AG10803 (cell line): ENCODE measurements at regions not wholly inside any gene's neighbourhood (a gene's known extent, or its start where the extent isn't known, plus 50 kb on each side); places are given as distances from the start of the nearest gene placed in this dataset.

Source experiments
- DNase-seq: peaks from one replicate; pipeline ENCODE4 v3.0.0; 2010; ENCODE audit warnings: low read depth
- H3K4me3 ChIP-seq: 2 replicates; pipeline ENCODE4 v1.5.1; 2011; ENCODE audit warnings: mild to moderate bottlenecking, low read length, control low read depth
- TF ChIP-seq, protein P1 (sequence below): conservative IDR thresholded peaks from 2 replicates; pipeline ENCODE4 v1.5.1; 2011; ENCODE audit warnings: mild to moderate bottlenecking, low read length, control low read depth, inconsistent platforms

DNA sequence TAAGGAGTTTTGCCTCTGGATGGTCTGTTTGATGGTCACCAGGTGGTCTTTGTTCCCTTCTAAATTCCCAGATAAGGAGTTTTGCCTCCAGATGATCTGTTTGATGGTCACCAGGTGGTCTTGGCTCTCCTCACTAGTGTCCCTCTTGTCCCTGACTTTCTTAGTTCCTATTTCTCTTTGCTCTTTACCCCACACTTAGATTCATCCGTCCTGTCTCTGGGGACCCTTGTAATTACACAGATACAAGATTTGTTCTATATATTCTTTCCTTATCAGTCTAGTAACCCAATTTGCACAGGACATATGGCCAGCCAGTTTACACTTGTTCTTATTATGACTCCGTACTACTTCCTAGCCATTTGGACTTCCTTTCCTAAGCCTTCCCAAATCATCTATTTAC lies 84.0 kb upstream of the B3GAT2 start:
- TF ChIP-seq, protein P1, sequence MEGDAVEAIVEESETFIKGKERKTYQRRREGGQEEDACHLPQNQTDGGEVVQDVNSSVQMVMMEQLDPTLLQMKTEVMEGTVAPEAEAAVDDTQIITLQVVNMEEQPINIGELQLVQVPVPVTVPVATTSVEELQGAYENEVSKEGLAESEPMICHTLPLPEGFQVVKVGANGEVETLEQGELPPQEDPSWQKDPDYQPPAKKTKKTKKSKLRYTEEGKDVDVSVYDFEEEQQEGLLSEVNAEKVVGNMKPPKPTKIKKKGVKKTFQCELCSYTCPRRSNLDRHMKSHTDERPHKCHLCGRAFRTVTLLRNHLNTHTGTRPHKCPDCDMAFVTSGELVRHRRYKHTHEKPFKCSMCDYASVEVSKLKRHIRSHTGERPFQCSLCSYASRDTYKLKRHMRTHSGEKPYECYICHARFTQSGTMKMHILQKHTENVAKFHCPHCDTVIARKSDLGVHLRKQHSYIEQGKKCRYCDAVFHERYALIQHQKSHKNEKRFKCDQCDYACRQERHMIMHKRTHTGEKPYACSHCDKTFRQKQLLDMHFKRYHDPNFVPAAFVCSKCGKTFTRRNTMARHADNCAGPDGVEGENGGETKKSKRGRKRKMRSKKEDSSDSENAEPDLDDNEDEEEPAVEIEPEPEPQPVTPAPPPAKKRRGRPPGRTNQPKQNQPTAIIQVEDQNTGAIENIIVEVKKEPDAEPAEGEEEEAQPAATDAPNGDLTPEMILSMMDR: no peak
- no peak overlapping the region for H3K4me3 ChIP-seq
- DNase-seq: no peak

DNA sequence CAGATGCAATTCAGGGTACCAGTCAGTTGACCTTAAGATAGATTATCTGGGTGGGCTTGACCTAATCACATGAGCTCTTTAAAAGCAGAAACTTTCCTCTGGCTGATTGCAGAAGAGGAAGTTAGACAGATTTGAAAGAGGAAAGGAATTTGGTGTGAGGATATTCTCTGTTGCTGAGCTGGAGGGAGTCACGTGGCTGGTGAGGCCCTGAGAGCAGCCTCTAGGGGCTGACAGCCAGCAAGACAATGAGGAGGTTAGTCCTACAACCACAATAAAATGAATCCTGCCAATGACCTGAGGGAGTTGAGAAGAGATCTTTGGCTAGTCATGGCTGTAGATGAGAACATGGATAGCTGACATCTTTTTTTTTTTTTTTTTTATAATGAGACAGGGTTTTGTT lies 87.0 kb upstream of the B3GAT2 start:
- no peak overlapping the region for H3K4me3 ChIP-seq
- DNase-seq: no peak
- TF ChIP-seq, protein P1: no peak

DNA sequence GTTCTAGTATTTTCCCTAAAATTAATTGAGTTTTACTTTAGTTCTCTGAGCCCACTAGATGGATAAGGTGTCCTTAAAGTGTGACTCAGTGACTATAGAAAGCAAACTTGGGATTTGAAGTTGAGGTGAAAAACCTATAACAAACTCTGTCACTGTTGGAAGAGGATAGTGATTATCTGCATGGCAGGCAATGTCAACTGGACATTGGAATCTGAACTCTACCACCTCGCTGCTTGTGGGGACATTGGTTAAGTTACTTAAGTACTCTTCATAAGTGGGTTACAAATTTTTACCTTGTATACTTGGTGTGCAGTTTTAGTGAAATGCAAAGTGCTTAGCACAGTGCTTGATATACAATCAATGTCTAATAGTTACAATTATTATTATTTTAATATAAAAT lies 87.9 kb upstream of the B3GAT2 start:
- DNase-seq: no peak
- TF ChIP-seq, protein P1: no peak
- no peak overlapping the region for H3K4me3 ChIP-seq

DNA sequence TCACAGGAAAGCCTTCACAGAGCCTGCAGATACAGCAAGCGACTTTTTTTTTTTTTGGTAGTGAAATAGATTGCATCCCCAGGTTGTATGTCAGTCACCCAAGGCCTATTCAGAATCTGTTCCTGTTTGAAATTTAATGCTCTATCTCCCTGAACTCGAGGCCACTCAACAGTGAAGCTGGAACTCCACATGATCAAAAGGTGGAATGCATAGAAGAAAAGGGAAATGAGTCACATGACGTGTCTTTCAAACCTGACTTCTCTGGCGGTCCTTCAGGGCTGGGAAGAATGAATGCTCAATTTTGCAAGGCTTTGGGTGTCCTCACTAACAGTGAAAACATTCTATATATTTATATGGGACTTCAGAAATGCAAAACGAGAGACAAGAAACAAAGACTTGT lies 88.4 kb upstream of the B3GAT2 start:
- TF ChIP-seq, protein P1: no peak
- no peak for DNase-seq
- H3K4me3 ChIP-seq: no peak overlapping the region

DNA sequence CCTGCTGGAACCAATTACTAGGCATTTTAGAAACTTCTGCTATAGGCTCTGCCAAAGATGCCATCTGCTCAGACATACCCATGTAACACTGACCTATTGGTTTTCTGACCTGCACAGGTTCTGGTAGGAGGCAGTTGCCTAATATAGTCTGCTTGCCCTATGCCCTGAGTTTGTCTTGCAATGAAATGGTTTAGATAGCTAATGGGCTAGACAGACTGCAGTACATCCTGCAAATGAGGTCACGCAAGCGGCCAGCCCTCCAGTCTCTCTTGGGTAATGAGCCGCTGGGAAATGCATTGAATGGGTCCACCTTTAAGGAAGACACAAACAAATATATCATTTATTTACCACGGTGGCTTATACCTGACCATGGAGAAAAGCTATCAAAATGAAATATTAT lies 90.6 kb upstream of the B3GAT2 start:
- TF ChIP-seq, protein P1: no peak
- no peak for DNase-seq
- no peak overlapping the region for H3K4me3 ChIP-seq

DNA sequence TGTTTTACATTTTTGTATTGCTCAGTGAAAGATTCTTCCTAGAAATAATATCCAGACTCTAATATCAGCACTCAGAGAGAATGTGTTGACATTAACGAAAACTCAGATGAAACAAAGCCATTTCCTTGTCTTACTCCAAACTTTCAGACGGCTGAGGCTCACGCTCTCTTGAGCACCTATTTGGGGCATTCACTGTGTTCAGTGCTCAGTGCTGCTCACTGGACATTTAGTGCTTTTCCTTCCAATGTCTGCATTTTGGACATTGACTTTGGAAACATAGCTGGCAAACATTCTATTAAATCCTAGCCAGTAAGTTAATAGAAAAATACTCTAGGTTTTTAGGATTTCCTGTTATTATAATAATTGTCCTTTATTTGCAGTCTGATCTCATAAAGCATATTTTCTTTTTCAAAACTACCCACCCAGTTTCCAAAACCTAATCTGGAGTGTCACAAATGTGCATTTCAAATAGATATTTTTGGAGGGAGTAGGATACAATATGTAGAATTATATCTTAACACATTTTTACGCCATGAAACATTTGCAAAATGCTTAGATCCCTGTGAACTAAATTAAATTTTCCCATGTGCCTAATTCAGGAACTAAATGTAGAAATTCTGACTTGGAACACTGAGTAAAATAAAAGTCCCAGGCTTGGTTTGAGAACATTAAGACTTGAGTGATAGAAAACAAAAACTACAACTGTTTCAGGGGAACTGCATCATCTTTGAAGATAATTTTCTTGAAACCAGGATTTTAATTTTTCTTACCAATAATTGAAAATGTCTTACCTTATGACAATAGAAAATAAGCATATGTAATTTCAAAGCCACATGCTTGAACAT lies 91.7 kb upstream of the B3GAT2 start:
- DNase-seq: no peak
- no peak overlapping the region for H3K4me3 ChIP-seq
- TF ChIP-seq, protein P1: no peak

DNA sequence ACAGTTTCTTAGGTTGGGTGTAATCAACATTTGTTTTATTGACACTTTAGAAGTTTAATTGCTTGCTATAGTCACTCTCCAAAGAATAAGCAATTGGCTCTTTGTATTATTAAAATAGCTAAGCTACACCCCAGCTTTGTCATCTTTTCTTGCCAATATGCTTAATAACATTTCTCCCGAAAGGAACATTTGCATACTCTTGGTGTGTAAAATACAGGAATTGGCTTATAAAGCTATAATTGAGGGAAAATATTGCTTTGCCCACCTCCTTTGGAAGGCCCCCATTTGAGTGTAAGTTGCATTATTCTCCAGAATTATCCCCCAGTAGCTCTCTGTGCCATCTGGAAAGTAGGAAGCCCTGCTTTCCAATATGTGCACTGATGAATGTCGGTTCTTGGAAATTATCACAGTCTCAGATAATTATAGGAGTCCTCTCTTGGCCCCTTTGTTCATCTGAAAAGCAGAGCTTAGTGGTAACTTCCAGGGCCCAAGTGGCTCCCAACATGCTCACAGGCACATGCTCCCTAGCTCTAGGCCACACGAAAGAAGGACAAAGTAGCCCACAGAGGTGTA lies 92.4 kb upstream of the B3GAT2 start:
- TF ChIP-seq, protein P1: no peak
- no peak for DNase-seq
- H3K4me3 ChIP-seq: no peak overlapping the region
